Activated CD4-positive, alpha-beta T cell treated with anti-CD3 and anti-CD28 coated beads, Interleukin-2, amount 50 U/mL, for 24 hours (primary cell): ENCODE measurements at regions not wholly inside any gene's neighbourhood (a gene's known extent, or its start where the extent isn't known, plus 50 kb on each side); places are given as distances from the start of the nearest gene placed in this dataset.

Experiments used
- DNase-seq, 2 donors: peaks; one replicate each; pipeline ENCODE4 v3.0.0-alpha.2; 2020; ENCODE audit warnings: low read depth in 1 of 2, low spot score in 1 of 2

- no peak for DNase-seq
Measured at GRCh38 chrX:45757272-45757671, 556.6 kb upstream of the DIPK2B start.

DNA sequence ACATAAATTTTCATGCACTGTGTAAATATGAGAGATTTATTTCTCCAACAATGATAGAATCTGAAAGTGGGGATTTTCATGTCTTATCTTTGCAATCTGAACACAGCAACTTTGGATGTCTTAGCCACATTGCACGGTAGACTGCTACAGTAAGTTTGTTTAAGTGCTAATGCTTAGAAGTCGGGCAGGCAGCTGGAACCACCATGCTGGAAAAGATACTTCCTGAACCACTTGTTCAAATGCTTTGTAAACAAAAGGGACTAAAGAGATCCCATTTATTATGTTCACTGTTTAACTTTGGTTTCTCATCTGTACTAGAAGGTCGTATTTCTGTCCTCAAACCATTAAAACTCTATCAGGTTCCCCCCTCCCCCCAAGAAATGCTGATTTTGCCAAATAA lies 555.9 kb upstream of the DIPK2B start:
- no peak for DNase-seq

GRCh38 chrX:45755703-45756102 lies 555.0 kb upstream of the DIPK2B start:
- no peak for DNase-seq

DNA sequence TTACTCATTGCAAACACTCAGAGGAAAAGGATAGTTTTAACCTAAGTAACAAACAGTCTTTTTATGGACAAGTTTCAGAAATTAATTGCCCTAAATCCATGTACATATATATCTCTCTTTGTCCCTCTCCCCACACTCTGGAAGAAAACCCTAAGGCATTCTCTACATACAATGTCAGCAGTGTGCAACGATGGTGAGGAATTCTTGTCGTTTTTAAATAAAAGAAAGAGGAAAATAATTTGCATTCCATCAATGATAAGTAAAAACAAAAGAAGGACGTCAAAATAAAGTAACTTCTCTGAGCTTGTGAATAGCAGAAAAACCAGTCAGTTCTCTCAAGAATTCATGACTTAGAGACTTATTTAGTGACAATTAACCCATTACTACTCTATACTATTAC lies 550.5 kb upstream of the DIPK2B start:
- DNase-seq = no peak

- DNase-seq = no peak
Measured at GRCh38 chrX:45750639-45751038, 550.0 kb upstream of the DIPK2B start.

DNA sequence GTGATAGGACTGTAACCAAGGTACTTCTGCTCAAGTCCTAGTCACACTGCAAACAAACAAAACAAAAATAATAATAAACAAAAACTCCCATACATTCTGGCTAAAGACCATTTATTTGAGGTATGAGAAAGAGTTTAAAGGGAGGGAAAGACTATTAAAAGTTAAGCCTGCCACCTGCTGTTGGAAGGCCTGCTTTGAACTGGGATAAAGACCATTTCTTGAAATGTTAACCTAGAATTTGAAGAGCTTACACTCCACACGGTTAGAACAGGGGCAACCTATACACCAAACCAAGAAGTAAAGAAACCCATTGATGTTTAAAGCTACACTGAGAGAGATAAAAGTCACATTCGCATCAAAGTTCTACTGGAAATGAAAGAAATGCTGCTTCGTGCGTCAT lies 548.7 kb upstream of the DIPK2B start:
- DNase-seq = no peak

DNA sequence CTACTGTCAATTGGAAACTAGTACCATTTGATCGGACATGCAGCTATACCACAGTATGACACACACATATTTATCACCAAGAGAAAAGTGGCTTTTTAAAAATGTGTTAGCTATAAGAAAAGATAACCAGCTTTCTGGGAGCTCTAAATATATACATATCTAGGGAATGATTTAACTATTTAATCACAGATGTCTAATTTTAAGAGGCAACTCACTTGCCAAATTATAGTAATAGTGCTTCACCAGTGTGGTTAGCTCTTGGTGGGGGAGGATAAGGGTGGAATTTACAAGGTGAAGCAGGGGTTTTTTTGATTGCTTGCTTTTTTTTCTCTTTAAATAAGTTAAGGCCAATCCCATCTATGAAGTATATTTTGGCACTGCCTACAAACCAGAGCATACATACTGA lies 547.7 kb upstream of the DIPK2B start:
- DNase-seq = no peak

DNA sequence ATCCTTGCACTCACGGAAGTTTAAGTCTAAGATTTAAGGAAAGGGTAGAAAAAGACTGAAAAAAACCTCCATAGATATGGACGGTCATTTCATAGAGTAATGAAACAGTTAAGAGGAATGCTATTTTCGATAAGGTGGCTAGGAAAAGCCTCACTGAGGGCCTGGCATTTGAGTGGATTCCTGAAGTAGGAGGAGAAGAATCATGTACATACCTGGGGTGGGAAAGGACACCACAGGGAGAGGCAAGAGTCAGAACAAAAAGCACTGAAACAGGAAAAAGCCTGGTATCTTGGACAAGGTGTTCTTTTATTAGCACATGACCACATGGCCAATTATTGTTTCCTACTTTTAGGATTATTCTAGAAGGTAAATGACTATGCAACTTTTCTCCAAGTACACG lies 547.2 kb upstream of the DIPK2B start:
- no peak for DNase-seq

DNA sequence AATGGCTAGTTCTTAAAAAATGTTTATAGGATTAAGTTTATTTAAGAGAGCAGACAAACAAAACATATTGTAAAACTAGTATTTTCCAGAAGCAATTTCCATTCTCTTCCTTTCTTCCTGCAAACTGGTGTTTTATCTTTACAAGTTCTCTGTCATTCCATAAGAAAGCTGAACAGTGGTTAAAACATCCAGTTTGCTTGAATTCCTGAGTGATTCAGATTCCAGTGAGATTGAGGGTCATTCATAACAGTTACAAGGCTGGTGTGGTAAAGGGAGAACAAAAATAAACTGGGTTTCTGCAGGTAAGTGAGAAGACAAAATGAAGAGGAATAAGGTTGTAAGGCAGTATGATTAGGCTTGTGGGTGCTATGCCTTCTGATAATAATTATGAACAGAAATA lies 544.8 kb upstream of the DIPK2B start:
- DNase-seq = no peak

DNA sequence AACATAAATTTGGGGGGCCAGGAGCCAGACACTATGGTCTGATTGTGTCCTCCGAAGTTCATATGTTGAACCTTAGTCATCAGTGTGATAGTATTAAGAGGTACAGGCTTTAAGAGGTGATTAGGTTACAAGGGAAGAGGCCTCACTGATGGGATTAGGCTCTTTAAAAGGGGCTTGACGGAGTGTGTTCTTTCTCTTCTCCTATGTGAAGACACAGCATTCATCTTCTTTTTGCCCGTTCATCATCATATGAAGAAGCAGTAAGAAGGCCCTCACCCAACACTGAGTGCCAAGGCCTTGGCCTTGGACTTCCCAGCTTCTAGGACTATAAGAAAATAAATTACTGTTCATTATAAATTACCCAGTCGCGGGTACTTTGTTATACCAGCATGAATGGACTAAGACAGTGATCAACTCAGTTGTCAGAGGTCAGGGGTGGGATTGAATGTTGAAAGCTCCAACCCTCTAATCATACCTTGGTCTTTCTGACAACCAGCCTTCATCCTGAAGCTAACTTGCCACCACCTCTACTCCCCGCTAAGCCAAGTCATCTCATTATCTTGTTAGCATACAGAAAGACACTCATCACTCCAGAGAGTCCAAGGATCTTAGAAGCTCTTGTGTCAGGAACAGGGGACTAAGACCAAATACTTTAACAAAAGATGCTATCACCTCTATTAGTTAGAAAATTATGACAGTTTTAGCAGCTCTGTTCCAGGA lies 543.4 kb upstream of the DIPK2B start:
- no peak for DNase-seq

DNA sequence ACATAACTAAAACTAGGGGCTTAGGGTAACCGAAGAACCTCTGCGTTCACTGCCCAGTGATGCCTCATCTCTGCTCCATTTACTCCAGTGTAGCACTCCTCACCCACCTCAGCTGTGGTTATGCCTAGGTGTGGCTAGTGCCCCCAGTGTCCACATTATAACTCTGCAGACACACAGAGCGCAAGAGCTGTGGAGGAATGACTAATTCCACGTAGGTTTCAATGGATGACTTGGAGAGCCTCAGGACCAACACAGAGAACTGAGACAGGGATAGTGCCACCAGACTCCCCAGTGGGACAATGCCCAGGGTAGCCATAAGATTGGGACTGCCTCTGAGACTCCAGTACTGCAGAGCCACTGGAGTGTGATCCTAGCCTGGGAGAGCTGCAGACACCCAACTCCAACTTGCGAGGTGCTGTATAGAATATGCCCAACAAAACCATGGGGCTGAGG lies 542.4 kb upstream of the DIPK2B start:
- no peak for DNase-seq

DNA sequence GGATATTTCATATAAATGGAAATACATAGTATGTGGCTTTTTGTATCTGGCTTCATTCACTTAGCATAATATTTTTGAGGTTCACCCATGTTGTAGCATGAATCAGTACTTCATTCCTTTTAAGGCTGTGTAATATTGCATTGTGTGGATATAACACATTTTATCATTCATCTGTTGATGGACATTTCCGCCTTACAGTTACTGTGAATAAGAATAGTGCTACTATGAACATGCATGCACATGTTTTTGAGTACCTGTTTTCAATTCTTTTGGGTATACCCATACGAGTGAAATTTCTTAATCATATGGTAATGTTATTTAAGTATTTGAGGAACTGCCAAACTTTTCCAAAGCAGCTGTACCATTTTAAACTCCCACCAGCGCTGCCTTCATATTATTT lies 539.6 kb upstream of the DIPK2B start:
- DNase-seq = no peak

- no peak for DNase-seq
Measured at GRCh38 chrX:45735571-45735970, 534.9 kb upstream of the DIPK2B start.

DNA sequence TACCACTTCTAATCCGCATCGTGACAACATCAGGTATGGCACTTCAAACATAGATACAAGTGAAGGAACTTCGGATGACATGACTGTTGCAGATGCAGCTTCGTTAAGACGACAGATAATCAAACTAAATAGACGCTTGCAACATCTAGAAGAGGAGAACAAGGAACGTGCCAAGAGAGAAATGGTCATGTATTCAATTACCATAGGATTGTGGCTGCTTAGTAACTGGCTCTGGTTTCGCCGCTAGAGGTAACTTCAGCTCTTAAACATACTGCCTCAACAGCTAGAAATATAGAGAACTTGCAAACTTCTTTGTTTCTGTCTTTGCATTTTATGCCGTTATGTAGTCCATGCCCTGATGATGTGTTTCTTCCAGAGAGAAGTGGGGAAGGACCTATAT lies 530.8 kb upstream of the DIPK2B start:
- no peak for DNase-seq

DNA sequence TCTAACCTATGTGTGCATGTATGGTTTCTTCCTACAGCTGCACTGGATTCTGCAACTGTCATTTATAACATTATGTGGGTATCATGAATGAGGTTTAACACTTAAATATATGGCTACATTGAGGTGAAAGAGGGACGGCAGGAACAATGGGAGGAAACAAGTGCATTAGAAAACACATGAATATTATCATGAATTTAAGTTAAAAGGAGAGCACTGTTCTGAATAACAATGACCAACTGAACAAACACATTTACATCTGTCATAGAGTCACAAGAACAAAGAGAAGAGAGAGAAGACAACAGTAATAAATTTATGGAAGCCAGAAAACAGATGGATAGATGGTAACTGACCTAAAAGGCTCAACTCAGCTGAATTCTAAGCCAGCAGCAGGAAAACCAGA lies 527.1 kb upstream of the DIPK2B start:
- DNase-seq = no peak

- no peak for DNase-seq
Measured at GRCh38 chrX:45722471-45722870, 521.8 kb upstream of the DIPK2B start.

DNA sequence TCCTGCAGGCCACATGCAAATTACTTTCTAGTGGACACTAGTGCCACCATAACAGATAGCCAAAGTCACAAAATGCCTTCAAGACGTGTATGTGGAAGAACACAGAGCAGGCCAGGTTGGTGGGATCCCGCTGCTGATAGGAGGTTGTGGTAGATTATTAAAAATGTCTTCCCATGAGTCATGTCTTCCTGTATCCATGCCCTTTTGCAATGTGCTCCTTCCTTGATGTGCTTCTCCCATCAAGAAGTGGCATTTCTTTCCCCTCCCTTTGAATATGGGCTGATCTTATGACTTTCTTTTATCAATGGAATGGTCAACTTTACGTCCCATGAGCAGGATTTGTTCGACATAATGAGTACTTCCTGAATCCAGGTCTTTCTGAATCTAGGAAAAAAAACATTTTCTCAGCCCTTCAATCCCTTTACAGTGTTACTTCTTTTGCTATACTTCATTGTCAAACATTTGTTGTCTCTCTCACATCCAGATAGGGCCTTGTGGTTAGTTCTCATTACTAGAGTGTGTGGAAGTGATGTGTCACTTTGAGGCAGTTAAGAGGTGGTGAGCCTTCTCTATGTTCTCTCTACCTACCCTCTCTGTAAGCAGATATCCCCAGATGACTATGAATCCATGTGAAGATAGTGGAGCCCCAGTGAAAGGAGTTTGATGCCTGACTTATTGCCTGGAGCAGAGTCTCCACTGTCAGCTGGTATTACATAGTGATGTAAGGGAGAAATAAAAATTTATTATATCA lies 519.2 kb upstream of the DIPK2B start:
- DNase-seq = no peak

DNA sequence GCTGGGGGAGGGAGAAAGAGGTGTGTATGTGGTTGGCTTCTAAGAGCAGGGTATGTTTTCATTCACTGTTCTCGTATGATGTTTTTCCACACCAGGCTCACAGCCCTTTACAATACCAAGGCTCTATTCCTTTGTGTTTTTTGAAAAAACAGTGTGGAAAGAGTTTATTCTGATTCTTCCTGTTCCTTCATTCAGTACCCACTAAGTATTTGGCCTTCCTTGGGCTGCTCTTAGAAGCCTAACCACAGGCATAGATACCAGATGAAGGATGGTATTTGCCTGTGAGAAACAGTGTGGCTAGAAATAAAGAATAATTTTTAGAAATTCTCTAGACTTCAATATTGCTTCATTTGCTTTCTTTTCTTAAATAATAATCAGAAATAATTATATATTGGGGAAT lies 518.0 kb upstream of the DIPK2B start:
- DNase-seq = no peak

DNA sequence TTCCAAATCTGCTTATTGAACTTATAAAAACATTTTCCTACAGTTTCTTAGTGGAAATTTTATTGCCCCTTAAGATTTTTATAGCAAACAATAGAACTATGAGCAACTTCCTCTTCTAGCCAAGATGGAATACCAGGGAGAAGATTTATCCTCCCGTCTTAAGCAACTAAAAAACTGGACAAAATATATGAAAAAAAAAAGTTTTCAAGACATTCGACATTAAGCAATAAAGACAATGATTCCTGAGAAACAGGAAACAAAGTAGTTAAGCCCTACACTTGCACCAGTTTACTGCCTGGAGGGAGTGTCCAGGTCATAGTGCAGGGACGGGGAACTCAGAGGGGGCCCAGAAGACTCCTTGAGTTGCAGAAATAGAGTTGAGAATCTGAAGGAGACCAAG lies 516.1 kb upstream of the DIPK2B start:
- DNase-seq = no peak

DNA sequence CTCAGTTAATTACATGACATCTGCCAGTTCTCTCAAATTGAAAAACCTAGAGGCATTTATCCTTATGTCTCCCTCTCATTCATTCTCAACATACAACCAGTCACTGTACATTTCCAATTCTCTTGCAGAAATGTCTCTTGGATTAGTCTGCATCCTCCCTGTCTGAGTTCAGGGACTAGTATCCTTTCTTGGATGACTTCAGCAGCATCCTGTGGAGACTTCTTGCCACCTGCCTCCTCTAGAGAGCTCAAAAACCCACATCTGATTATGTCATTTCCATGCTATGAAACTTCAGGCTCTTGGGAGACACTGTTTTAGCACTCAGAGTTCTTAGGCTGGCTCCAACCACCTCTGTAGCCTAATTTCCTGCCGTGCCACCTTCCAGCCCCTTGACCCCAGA lies 515.1 kb upstream of the DIPK2B start:
- no peak for DNase-seq

GRCh38 chrX:45714866-45715265 lies 514.2 kb upstream of the DIPK2B start:
- peak in 1 of 2 donors; percentile 10 for DNase-seq

DNA sequence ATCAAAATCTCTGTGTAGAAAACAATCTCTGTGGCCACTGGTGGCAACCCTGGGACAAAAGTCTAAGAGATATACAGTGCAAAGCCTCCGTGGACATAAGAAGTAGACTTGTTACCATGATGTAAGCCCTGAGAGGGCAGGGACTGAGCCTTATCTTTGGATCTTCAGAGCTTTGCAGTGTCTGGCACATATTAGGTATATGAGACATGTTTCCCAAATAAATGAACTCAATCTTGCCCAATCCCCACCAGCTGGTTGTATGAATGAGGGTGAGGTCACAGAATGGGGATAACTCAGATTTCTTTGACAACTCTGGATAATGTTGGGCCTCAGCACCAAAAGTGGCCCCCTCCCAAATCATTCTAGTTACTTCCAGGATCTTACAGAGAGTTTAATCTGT lies 511.4 kb upstream of the DIPK2B start:
- no peak for DNase-seq

DNA sequence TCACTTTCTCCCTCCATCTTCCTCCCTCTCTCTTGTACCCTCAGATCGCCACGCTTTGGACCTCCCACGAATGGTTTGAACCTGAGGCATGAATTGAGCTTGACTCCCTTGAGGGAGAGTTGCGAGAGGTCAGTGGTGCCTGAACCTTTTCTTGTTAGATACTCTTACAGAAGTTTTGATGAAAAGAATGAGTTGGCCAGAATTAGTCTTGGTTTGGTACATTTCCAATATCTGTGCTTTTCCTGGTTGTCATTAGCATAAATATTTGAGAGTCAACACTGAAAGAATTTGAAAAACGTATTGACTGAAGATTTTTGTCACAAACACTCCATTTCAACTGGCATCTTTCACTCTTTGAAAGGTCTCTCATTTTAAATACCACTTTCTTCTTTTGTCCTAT lies 510.6 kb upstream of the DIPK2B start:
- no peak for DNase-seq
